Peyer's patch (tissue), 4 donors: ENCODE measurements at regions not wholly inside any gene's neighbourhood (a gene's known extent, or its start where the extent isn't known, plus 50 kb on each side); places are given as distances from the start of the nearest gene placed in this dataset.

Source experiments
- POLR2A ChIP-seq, 2 donors: fragments of 450-650 bp; IDR thresholded peaks; one replicate each; pipeline ENCODE4 v1.5.1; 2017; ENCODE audit warnings: antibody characterized with exemption in 2 of 2, mild to moderate bottlenecking in 2 of 2, moderate library complexity in 2 of 2
- TF ChIP-seq, protein P1 (sequence below), 6 experiments: fragments of 450-650 bp in 4 of 6; fragments of 200-600 bp in 2 of 6; sonication (generic) in 1 of 6; IDR thresholded peaks; one replicate each; pipeline ENCODE4 v1.5.1; 2017 to 2019; ENCODE audit warnings: antibody characterized with exemption in 6 of 6, mild to moderate bottlenecking in 3 of 6, moderate library complexity in 1 of 6

- TF ChIP-seq, protein P1, sequence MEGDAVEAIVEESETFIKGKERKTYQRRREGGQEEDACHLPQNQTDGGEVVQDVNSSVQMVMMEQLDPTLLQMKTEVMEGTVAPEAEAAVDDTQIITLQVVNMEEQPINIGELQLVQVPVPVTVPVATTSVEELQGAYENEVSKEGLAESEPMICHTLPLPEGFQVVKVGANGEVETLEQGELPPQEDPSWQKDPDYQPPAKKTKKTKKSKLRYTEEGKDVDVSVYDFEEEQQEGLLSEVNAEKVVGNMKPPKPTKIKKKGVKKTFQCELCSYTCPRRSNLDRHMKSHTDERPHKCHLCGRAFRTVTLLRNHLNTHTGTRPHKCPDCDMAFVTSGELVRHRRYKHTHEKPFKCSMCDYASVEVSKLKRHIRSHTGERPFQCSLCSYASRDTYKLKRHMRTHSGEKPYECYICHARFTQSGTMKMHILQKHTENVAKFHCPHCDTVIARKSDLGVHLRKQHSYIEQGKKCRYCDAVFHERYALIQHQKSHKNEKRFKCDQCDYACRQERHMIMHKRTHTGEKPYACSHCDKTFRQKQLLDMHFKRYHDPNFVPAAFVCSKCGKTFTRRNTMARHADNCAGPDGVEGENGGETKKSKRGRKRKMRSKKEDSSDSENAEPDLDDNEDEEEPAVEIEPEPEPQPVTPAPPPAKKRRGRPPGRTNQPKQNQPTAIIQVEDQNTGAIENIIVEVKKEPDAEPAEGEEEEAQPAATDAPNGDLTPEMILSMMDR (IDR thresholded peaks at IDR 0.05), result no peak
- no peak for TF ChIP-seq POLR2A (IDR thresholded peaks at IDR 0.05)
Measured at GRCh38 chr10:60517805-60518204, 128.1 kb upstream of the ANK3 start.
